ENCODE measurements at regions not wholly inside any gene's neighbourhood (a gene's known extent, or its start where the extent isn't known, plus 50 kb on each side); places are given as distances from the start of the nearest gene placed in this dataset.

DNA sequence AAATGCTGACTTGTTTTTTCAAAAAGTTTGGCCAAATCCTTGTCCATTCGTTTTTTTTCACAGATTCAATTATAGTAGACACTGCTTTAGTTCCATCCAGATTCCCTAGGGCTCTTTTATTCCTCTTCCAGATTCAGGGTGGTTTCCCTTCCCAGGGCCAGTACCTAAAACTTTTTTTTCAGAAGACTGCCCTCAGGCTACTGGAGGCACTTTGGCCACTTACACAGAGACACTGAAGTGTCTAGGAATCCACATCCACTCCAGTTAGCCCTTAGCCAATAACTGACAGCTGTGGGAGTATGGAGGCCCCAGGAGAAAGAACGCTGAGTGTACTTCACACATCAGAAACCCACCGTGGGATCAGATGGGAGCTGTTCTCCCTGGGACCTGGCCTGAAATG lies 77.3 kb downstream of the CCDC34 start:
- no peak for TF ChIP-seq CTCF (IDR thresholded peaks at IDR 0.05; ENCODE audit: borderline replicate concordance, extremely low read depth, low read length, poor library complexity, severe bottlenecking)
- TF ChIP-seq EZH2 (IDR thresholded peaks at IDR 0.05; ENCODE audit: borderline replicate concordance, low read depth, low read length, severe bottlenecking), result no peak
